ENCODE measurements at regions not wholly inside any gene's neighbourhood (a gene's known extent, or its start where the extent isn't known, plus 50 kb on each side); places are given as distances from the start of the nearest gene placed in this dataset.

DNA sequence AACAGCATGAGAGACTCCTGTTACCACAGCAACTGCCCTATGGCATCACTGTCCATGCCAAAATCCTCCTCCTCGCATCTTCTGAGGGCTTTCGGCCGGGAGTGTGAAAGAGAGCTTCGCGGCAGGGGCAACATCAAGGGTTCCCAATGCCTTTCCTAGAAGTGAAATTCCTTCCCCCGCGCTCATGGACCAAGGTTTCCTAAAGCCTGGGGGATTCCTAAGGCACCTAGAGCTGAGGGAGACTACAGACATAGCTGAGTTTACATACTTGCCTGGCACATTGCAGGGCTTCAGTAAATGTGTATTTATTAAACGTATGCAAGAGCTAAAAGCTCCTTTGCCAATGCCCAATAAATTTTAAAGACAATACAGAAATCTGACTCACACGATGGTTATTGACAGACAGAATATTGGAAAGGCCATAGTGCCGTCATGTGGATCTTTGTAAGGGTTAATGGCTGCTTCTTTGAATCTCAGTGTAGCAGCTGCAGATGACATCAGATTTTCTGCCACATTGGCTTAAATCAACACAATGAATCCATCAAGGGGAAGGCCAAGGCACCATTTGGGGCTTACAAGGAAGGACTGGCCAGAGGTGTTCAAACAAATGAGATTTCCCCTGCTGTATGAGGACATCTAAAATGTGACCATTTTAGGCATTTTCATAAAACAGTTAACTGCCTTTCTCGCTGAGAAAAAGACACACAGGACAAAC lies 281.2 kb upstream of the JARID2 start:
- Histone ChIP-seq H3K36me3 (ENCODE audit: control insufficient read depth in 1 of 2, insufficient read depth in 2 of 2, low read depth in 1 of 2, low read length in 2 of 2) (no peaks in the 10 kb centered on the region), H3K9ac (ENCODE audit: low read length) (no peak overlapping the region), H2BK15ac (ENCODE audit: low read depth, poor library complexity, severe bottlenecking) (no peak overlapping the region), H2BK120ac (ENCODE audit: low read depth, low read length) (no peak overlapping the region), H4K8ac (ENCODE audit: low read length) (no peak overlapping the region), H3K4me3 (ENCODE audit: insufficient read depth in 1 of 2, low read depth in 1 of 2, low read length in 2 of 2) (no peak overlapping the region), H3K4ac (ENCODE audit: low read depth in 1 of 2, low read length in 2 of 2) (no peak overlapping the region), H2BK5ac (ENCODE audit: low read depth, low read length, poor library complexity, severe bottlenecking) (no peak overlapping the region), H4K91ac (ENCODE audit: low read length) (no peak overlapping the region), H3K9me3 (ENCODE audit: control insufficient read depth, low read length) (no peaks in the 10 kb centered on the region), H3K79me1 (replicated peaks; ENCODE audit: low read length, poor library complexity, severe bottlenecking) (no peaks in the 10 kb centered on the region), H3K4me2 (ENCODE audit: low read length, poor library complexity, severe bottlenecking) (no peak overlapping the region), H3K23ac (ENCODE audit: low read length in 2 of 2) (no peak overlapping the region), H3K27ac (ENCODE audit: low read length, poor library complexity, severe bottlenecking) (no peak overlapping the region), H3K14ac (ENCODE audit: low read length in 2 of 2) (no peak overlapping the region), H2AFZ (ENCODE audit: low read depth, low read length) (no peak overlapping the region), H2BK12ac (ENCODE audit: low read length in 2 of 2) (no peak overlapping the region), H3K4me1 (ENCODE audit: control insufficient read depth, insufficient read depth, low read depth, low read length) (no peaks in the 10 kb centered on the region), H3K18ac (ENCODE audit: low read depth in 1 of 2, low read length in 2 of 2) (no peak overlapping the region), H2AK5ac (ENCODE audit: low read length, severe bottlenecking) (no peak overlapping the region), H3K27me3 (ENCODE audit: control insufficient read depth in 1 of 2, insufficient read depth in 1 of 2, low read length in 2 of 2) (no peaks in the 10 kb centered on the region)
- DNase-seq, result no peak
- 87% methylated on average over 10 of the region's 11 CpGs for WGBS

DNA sequence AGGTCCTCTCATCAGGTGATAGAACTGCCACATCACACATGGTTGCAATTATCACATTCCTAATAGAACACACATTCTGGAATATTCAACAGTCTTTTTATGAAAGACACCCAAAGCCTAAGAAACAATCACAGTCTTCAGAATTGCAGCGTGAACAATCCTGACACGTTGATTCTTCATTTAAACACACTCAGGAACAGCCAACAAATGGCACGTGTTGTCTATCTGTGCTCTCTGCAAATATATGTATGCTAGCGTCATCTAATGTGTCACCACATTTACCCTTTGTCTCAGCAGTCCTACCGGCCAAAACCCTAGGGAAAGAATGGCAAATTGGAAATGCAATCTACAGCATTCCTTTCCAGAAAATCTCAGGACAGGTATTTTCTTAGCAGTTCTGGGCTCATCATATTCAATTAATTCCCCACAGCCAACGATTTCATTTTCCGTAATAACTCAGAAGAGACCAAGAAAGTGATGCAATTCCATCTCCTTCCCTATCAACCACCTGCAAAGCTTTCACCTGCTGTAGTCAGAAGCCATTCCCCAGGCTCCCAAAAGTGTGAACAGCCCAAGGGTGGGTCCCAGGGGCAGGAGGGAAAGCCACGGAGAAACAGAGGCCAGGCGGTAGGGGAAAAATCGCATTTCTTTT lies 280.3 kb upstream of the JARID2 start:
- H3K4me1 ChIP-seq (ENCODE audit: control insufficient read depth, insufficient read depth, low read depth, low read length), result no peaks in the 10 kb centered on the region
- no peak for DNase-seq

DNA sequence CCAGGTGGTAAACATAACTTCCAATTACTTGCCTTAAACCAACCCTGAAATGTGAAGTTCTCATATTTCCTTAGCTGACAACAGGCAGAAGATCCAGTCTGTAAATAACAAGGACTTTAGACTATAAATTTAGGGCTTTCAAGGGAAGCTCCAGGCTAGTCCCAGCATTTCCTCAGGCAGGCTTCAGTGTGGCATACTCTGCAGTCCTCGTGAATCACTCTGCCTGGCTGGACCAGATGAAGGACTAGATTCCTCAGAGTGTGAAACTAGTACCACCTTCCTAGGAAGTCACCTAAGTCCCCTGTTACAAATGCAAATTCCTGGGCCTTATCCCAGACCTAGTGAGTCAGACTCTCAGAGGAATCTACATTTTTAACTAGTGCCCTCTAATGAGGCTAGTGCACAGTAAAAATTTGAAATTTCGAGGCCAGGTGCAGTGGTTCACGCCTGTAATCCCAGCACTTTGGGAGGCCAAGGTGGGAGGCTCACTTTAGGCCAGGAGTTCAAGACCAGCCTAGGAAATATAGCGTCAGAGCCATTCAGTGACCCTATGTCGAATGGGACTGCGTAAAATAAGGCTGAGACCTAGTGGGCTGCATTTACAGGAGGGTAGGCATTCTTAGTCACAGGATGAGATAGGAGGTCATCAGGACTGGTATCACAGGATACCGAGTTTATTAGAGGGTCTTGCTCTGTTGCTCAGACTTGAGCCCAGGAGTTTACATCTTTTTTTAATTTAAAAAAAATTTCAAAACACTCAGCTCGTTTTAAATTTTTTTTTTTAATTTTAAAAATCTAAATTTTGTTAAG lies 279.6 kb upstream of the JARID2 start:
- Histone ChIP-seq H3K4me2 (ENCODE audit: low read length, poor library complexity, severe bottlenecking) (no peak overlapping the region), H2BK12ac (ENCODE audit: low read length in 2 of 2) (no peak overlapping the region), H3K36me3 (ENCODE audit: control insufficient read depth in 1 of 2, insufficient read depth in 2 of 2, low read depth in 1 of 2, low read length in 2 of 2) (no peaks in the 10 kb centered on the region), H4K91ac (ENCODE audit: low read length) (no peak overlapping the region), H3K27ac (ENCODE audit: low read length, poor library complexity, severe bottlenecking) (no peak overlapping the region), H2BK120ac (ENCODE audit: low read depth, low read length) (no peak overlapping the region), H3K9ac (ENCODE audit: low read length) (no peak overlapping the region), H3K4me1 (ENCODE audit: control insufficient read depth, insufficient read depth, low read depth, low read length) (no peaks in the 10 kb centered on the region), H3K27me3 (ENCODE audit: control insufficient read depth in 1 of 2, insufficient read depth in 1 of 2, low read length in 2 of 2) (no peaks in the 10 kb centered on the region), H3K18ac (ENCODE audit: low read depth in 1 of 2, low read length in 2 of 2) (no peak overlapping the region), H2AK5ac (ENCODE audit: low read length, severe bottlenecking) (no peak overlapping the region), H3K9me3 (ENCODE audit: control insufficient read depth, low read length) (no peaks in the 10 kb centered on the region), H3K14ac (ENCODE audit: low read length in 2 of 2) (no peak overlapping the region), H3K79me1 (replicated peaks; ENCODE audit: low read length, poor library complexity, severe bottlenecking) (no peaks in the 10 kb centered on the region), H3K23ac (ENCODE audit: low read length in 2 of 2) (no peak overlapping the region), H2BK15ac (ENCODE audit: low read depth, poor library complexity, severe bottlenecking) (no peak overlapping the region), H2BK5ac (ENCODE audit: low read depth, low read length, poor library complexity, severe bottlenecking) (no peak overlapping the region), H3K4me3 (ENCODE audit: insufficient read depth in 1 of 2, low read depth in 1 of 2, low read length in 2 of 2) (no peak overlapping the region), H2AFZ (ENCODE audit: low read depth, low read length) (no peak overlapping the region), H4K8ac (ENCODE audit: low read length) (no peak overlapping the region), H3K4ac (ENCODE audit: low read depth in 1 of 2, low read length in 2 of 2) (no peak overlapping the region)
- no peak for DNase-seq
- WGBS, result 77% methylated on average over 6 of the region's 8 CpGs

More for the DNA sequence above, 280.3 kb upstream of the JARID2 start:
- Histone ChIP-seq H3K9me3 (ENCODE audit: control insufficient read depth, low read length) (no peaks in the 10 kb centered on the region), H2BK15ac (ENCODE audit: low read depth, poor library complexity, severe bottlenecking) (no peak overlapping the region), H3K4ac (ENCODE audit: low read depth in 1 of 2, low read length in 2 of 2) (no peak overlapping the region), H4K8ac (ENCODE audit: low read length) (no peak overlapping the region), H2BK12ac (ENCODE audit: low read length in 2 of 2) (no peak overlapping the region), H2AFZ (ENCODE audit: low read depth, low read length) (no peak overlapping the region), H3K36me3 (ENCODE audit: control insufficient read depth in 1 of 2, insufficient read depth in 2 of 2, low read depth in 1 of 2, low read length in 2 of 2) (no peaks in the 10 kb centered on the region), H3K18ac (ENCODE audit: low read depth in 1 of 2, low read length in 2 of 2) (no peak overlapping the region), H3K9ac (ENCODE audit: low read length) (no peak overlapping the region), H2BK5ac (ENCODE audit: low read depth, low read length, poor library complexity, severe bottlenecking) (no peak overlapping the region), H2BK120ac (ENCODE audit: low read depth, low read length) (no peak overlapping the region), H4K91ac (ENCODE audit: low read length) (no peak overlapping the region), H3K4me2 (ENCODE audit: low read length, poor library complexity, severe bottlenecking) (no peak overlapping the region), H3K79me1 (replicated peaks; ENCODE audit: low read length, poor library complexity, severe bottlenecking) (no peaks in the 10 kb centered on the region), H3K23ac (ENCODE audit: low read length in 2 of 2) (no peak overlapping the region), H3K4me3 (ENCODE audit: insufficient read depth in 1 of 2, low read depth in 1 of 2, low read length in 2 of 2) (no peak overlapping the region), H3K27me3 (ENCODE audit: control insufficient read depth in 1 of 2, insufficient read depth in 1 of 2, low read length in 2 of 2) (no peaks in the 10 kb centered on the region), H3K27ac (ENCODE audit: low read length, poor library complexity, severe bottlenecking) (no peak overlapping the region), H3K14ac (ENCODE audit: low read length in 2 of 2) (no peak overlapping the region), H2AK5ac (ENCODE audit: low read length, severe bottlenecking) (no peak overlapping the region)
- WGBS, result 86% methylated on average over 8 of the region's 10 CpGs

Measured in mesenchymal stem cell (in vitro differentiated cells and primary cell).